Mesendoderm (in vitro differentiated cells): ENCODE measurements at regions not wholly inside any gene's neighbourhood (a gene's known extent, or its start where the extent isn't known, plus 50 kb on each side); places are given as distances from the start of the nearest gene placed in this dataset.
A peak's percentile ranks its signal among the peaks of the same experiment; 100 is the strongest.

Experiments
- DNase-seq: peaks from one replicate; pipeline ENCODE4 v3.0.0; 2013
- H2AK5ac ChIP-seq: 2 replicates; pipeline ENCODE4 v1.6.1; 2013; ENCODE audit warnings: low read length, inconsistent platforms
- H2BK120ac ChIP-seq: 2 replicates; pipeline ENCODE4 v1.6.1; 2013; ENCODE audit warnings: low read depth, mild to moderate bottlenecking, low read length, moderate library complexity, mixed read lengths
- H2BK15ac ChIP-seq: replicated peaks from 2 replicates; pipeline ENCODE4 v1.6.1; 2013; ENCODE audit warnings: low read depth, mild to moderate bottlenecking, moderate library complexity
- H2BK5ac ChIP-seq: 2 replicates; pipeline ENCODE4 v1.6.1; 2013; ENCODE audit warnings: low read length, inconsistent platforms
- H3K18ac ChIP-seq: 2 replicates; pipeline ENCODE4 v1.6.1; 2013; ENCODE audit warnings: mild to moderate bottlenecking, low read length, mixed read lengths
- H3K23ac ChIP-seq: one replicate; pipeline ENCODE4 v1.6.1; 2013; ENCODE audit warnings: low read length
- H3K27ac ChIP-seq: 2 replicates; pipeline ENCODE4 v1.5.1; 2013; ENCODE audit warnings: low read depth, mild to moderate bottlenecking, inconsistent platforms, low read length, moderate library complexity
- H3K27me3 ChIP-seq: 2 replicates; pipeline ENCODE4 v1.6.1; 2013; ENCODE audit warnings: low read length, control low read depth, mild to moderate bottlenecking, inconsistent platforms; ENCODE audit not compliant: insufficient read depth, poor library complexity
- H3K36me3 ChIP-seq: 2 replicates; pipeline ENCODE4 v1.6.1; 2013; ENCODE audit warnings: low read length, inconsistent platforms; ENCODE audit not compliant: control insufficient read depth, insufficient read depth
- H3K4ac ChIP-seq: one replicate; pipeline ENCODE4 v1.6.1; 2013; ENCODE audit warnings: low read depth, mild to moderate bottlenecking, low read length, moderate library complexity
- H3K4me1 ChIP-seq: 2 replicates; pipeline ENCODE4 v1.6.1; 2013; ENCODE audit warnings: low read depth, low read length, inconsistent platforms; ENCODE audit not compliant: control insufficient read depth
- H3K4me2 ChIP-seq: 2 replicates; pipeline ENCODE4 v1.6.1; 2013; ENCODE audit warnings: low read length
- H3K4me3 ChIP-seq: 2 replicates; pipeline ENCODE4 v1.5.1; 2013; ENCODE audit warnings: mild to moderate bottlenecking, low read length
- H3K56ac ChIP-seq: one replicate; pipeline ENCODE4 v1.6.1; 2013; ENCODE audit warnings: low read length
- H3K79me1 ChIP-seq: 2 replicates; pipeline ENCODE4 v1.6.1; 2013; ENCODE audit warnings: low read length, inconsistent platforms
- H3K79me2 ChIP-seq: 2 replicates; pipeline ENCODE4 v1.6.1; 2013; ENCODE audit warnings: mild to moderate bottlenecking, low read length; ENCODE audit not compliant: control insufficient read depth, insufficient read depth
- H3K9ac ChIP-seq: 2 replicates; pipeline ENCODE4 v1.6.1; 2013; ENCODE audit warnings: low read length, inconsistent platforms
- H4K5ac ChIP-seq: one replicate; pipeline ENCODE4 v1.6.1; 2013; ENCODE audit warnings: low read length
- H4K8ac ChIP-seq: one replicate; pipeline ENCODE4 v1.6.1; 2013; ENCODE audit warnings: low read depth, mild to moderate bottlenecking, control low read depth, low read length, moderate library complexity
- WGBS: extraction: QIAGEN DNeasy Blood & Tissue Kit; methylation state at CpG from one replicate; pipeline ENCODE4 v1.1.7; 2013; ENCODE audit warnings: low lambda C conversion rate, missing lambda C conversion rate; ENCODE audit not compliant: insufficient coverage; ENCODE audit errors: extremely low coverage; 5-methylcytosine and 5-hydroxymethylcytosine counted together

- H3K18ac ChIP-seq, result no peak overlapping the region
- H3K56ac ChIP-seq, result no peak overlapping the region
- no peaks in the 10 kb centered on the region for H3K36me3 ChIP-seq
- H4K5ac ChIP-seq, result no peak overlapping the region
- H3K9ac ChIP-seq, result no peak overlapping the region
- H2BK5ac ChIP-seq, result no peak overlapping the region
- H3K23ac ChIP-seq, result no peak overlapping the region
- H2BK15ac ChIP-seq, result no peak overlapping the region
- no peak overlapping the region for H3K4me3 ChIP-seq
- no peak overlapping the region for H4K8ac ChIP-seq
- no peak overlapping the region for H2BK120ac ChIP-seq
- H3K27me3 ChIP-seq, result no peaks in the 10 kb centered on the region
- no peaks in the 10 kb centered on the region for H3K79me2 ChIP-seq
- H2AK5ac ChIP-seq, result no peak overlapping the region
- no peaks in the 10 kb centered on the region for H3K79me1 ChIP-seq
- DNase-seq, result no peak
- H3K4me1 ChIP-seq, result peaks cover 4% of the 10 kb centered on the region
- no peak overlapping the region for H3K27ac ChIP-seq
- no peak overlapping the region for H3K4me2 ChIP-seq
- WGBS, result no CpG with 5 or more reads among the region's 5 CpGs
- no peak overlapping the region for H3K4ac ChIP-seq
Measured at GRCh38 chr1:34682452-34683223, 72.2 kb upstream of the GJB5 start.

DNA sequence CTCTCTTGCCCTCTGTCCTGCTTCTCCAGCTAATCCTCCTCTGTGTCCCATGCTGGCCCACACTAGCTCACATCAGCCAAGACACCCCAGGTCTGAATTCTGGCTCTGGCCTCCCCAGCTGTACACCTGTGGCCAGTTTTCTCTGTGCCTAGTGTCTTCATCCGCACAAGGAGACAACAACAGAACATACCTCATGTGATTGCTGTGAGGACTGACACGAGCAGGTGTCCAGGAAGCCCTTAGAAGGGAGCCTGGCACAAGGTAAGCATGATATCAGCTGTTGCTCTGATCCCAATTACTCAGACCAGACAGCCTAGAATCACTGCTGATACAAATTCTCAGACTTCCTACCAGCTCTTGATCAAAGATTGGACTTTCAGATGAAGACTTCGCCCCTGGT, 71.2 kb upstream of the GJB5 start:
- H2BK5ac ChIP-seq, result no peak overlapping the region
- H3K27ac ChIP-seq, result no peak overlapping the region

GRCh38 chr1:34684266-34684665, 70.6 kb upstream of the GJB5 start:
- WGBS, result no CpG with 5 or more reads among the region's 5 CpGs
- Histone ChIP-seq H3K9ac (no peak overlapping the region), H3K36me3 (no peaks in the 10 kb centered on the region), H3K23ac (no peak overlapping the region), H3K56ac (no peak overlapping the region), H2BK5ac (no peak overlapping the region), H4K5ac (no peak overlapping the region), H3K27ac (no peak overlapping the region), H3K27me3 (no peaks in the 10 kb centered on the region), H2BK15ac (no peak overlapping the region), H4K8ac (no peak overlapping the region), H3K4me2 (no peak overlapping the region), H3K4me3 (no peak overlapping the region), H2BK120ac (no peak overlapping the region), H3K18ac (no peak overlapping the region), H3K4ac (no peak overlapping the region), H3K79me2 (no peaks in the 10 kb centered on the region), H3K79me1 (no peaks in the 10 kb centered on the region), H3K4me1 (peaks cover 4% of the 10 kb centered on the region), H2AK5ac (no peak overlapping the region)
- peak; percentile 94 for DNase-seq

More for the DNA sequence above, 71.2 kb upstream of the GJB5 start:
- no peaks in the 10 kb centered on the region for H3K36me3 ChIP-seq
- no peak overlapping the region for H3K9ac ChIP-seq
- peak overlapping the region; percentile 27 for H3K56ac ChIP-seq
- H3K79me1 ChIP-seq, result no peaks in the 10 kb centered on the region
- no peak for DNase-seq
- H3K27me3 ChIP-seq, result no peaks in the 10 kb centered on the region
- peak overlapping the region; percentile 33 for H2AK5ac ChIP-seq
- no peak overlapping the region for H3K4me3 ChIP-seq
- no peak overlapping the region for H2BK15ac ChIP-seq
- no peak overlapping the region for H3K23ac ChIP-seq
- peaks cover 4% of the 10 kb centered on the region for H3K4me1 ChIP-seq
- H3K79me2 ChIP-seq, result no peaks in the 10 kb centered on the region
- no peak overlapping the region for H3K4ac ChIP-seq
- no peak overlapping the region for H3K18ac ChIP-seq
- H3K4me2 ChIP-seq, result no peak overlapping the region
- no peak overlapping the region for H4K8ac ChIP-seq
- H2BK120ac ChIP-seq, result no peak overlapping the region
- no CpG with 5 or more reads among the region's 3 CpGs for WGBS
- H4K5ac ChIP-seq, result no peak overlapping the region

DNA sequence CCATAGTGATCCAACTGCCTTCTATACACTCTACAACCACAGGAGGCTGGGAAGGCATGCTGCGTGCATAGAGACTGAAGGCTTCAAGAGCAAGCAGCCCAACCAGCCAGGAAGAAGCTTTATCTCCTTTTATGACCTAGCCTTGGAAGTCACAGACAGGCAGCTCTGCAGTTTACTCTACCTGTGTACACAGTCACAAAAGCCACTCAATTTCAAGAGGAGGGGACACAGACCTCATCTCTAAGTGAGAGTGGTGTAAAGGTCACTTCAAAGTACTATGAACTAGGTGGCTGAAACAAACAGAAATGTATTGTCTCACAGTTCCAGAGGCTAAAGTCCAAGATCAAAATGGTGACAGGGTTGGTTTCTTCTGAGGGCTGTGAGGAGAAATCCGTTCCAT, 69.6 kb upstream of the GJB5 start:
- no CpG with 5 or more reads among the region's 2 CpGs for WGBS
- no peak overlapping the region for H3K9ac ChIP-seq
- no peak overlapping the region for H2BK5ac ChIP-seq
- H4K8ac ChIP-seq, result no peak overlapping the region
- no peak overlapping the region for H3K4ac ChIP-seq
- no peak overlapping the region for H2AK5ac ChIP-seq
- no peaks in the 10 kb centered on the region for H3K27me3 ChIP-seq
- no peak overlapping the region for H4K5ac ChIP-seq
- DNase-seq, result peak; percentile 29
- no peak overlapping the region for H2BK120ac ChIP-seq
- peaks cover 4% of the 10 kb centered on the region for H3K4me1 ChIP-seq
- H3K27ac ChIP-seq, result peak overlapping the region; percentile 13
- H3K23ac ChIP-seq, result no peak overlapping the region
- no peak overlapping the region for H3K56ac ChIP-seq
- H3K4me2 ChIP-seq, result no peak overlapping the region
- H3K4me3 ChIP-seq, result no peak overlapping the region
- no peak overlapping the region for H2BK15ac ChIP-seq
- H3K79me2 ChIP-seq, result no peaks in the 10 kb centered on the region
- no peaks in the 10 kb centered on the region for H3K36me3 ChIP-seq
- H3K18ac ChIP-seq, result no peak overlapping the region
- H3K79me1 ChIP-seq, result no peaks in the 10 kb centered on the region

DNA sequence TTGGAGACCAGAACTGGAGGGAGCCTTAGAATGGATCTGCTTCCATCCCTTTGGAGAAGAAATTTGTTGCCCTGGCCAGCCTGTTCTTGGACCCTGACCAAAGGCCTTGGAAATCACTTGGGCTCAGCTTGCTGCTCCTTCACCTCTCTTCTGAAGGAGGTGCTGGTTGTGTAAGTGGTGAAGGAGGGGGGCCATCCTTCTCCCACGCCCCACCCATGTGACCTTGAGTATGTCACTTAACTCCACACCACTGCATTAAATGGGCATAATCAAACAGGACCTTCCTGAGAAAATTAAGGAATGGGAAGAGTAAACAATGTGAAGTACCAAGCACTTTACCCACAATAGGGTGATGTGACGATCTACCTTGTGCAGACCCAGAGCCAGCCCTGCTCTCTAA, 68.3 kb upstream of the GJB5 start:
- no peak overlapping the region for H3K4me3 ChIP-seq

More for the DNA sequence above, 68.3 kb upstream of the GJB5 start:
- H2BK5ac ChIP-seq, result no peak overlapping the region
- no peaks in the 10 kb centered on the region for H3K27me3 ChIP-seq
- H3K4me2 ChIP-seq, result no peak overlapping the region
- H4K8ac ChIP-seq, result no peak overlapping the region
- DNase-seq, result no peak
- no peak overlapping the region for H3K27ac ChIP-seq
- no peak overlapping the region for H3K9ac ChIP-seq
- H3K18ac ChIP-seq, result no peak overlapping the region
- H3K79me2 ChIP-seq, result no peaks in the 10 kb centered on the region
- H2AK5ac ChIP-seq, result no peak overlapping the region
- H3K23ac ChIP-seq, result no peak overlapping the region
- WGBS, result no CpG with 5 or more reads among the region's 2 CpGs
- H4K5ac ChIP-seq, result no peak overlapping the region
- peaks cover 4% of the 10 kb centered on the region for H3K4me1 ChIP-seq
- no peak overlapping the region for H3K56ac ChIP-seq
- no peak overlapping the region for H2BK120ac ChIP-seq
- no peak overlapping the region for H2BK15ac ChIP-seq
- no peak overlapping the region for H3K4ac ChIP-seq
- no peaks in the 10 kb centered on the region for H3K79me1 ChIP-seq
- no peaks in the 10 kb centered on the region for H3K36me3 ChIP-seq
